Ascending aorta (tissue), 2 donors: ENCODE measurements at regions not wholly inside any gene's neighbourhood (a gene's known extent, or its start where the extent isn't known, plus 50 kb on each side); places are given as distances from the start of the nearest gene placed in this dataset.

Experiments
- DNase-seq, 2 donors: peaks; one replicate each; pipeline ENCODE4 v3.0.0-alpha.2; 2019; ENCODE audit warnings: low spot score in 2 of 2
- H3K27ac ChIP-seq, 2 donors: fragments of 200-600 bp; sonication (generic); one replicate each; pipeline ENCODE4 v1.5.1; 2016 to 2017; ENCODE audit warnings: mild to moderate bottlenecking in 1 of 2
- H3K27me3 ChIP-seq: fragments of 200-600 bp; sonication (generic); one replicate; pipeline ENCODE4 v1.5.1; 2017
- H3K36me3 ChIP-seq, 2 donors: fragments of 200-600 bp; sonication (generic); one replicate each; pipeline ENCODE4 v1.5.1; 2016
- H3K4me1 ChIP-seq, 2 donors: fragments of 200-600 bp; sonication (generic); one replicate each; pipeline ENCODE4 v1.5.1; 2016 to 2017; ENCODE audit warnings: mild to moderate bottlenecking in 1 of 2
- H3K4me3 ChIP-seq, 2 donors: fragments of 200-600 bp; sonication (generic); one replicate each; pipeline ENCODE4 v1.5.1; 2016 to 2017; ENCODE audit warnings: mild to moderate bottlenecking in 1 of 2
- H3K9me3 ChIP-seq, 2 donors: fragments of 200-600 bp; sonication (generic); one replicate each; pipeline ENCODE4 v1.5.1; 2016
- intact Hi-C: fragments of 100-400 bp; cut with DNase I; formaldehyde crosslinking; loops from one replicate; pipeline ENCODE4 v1.15.1; 2023
- TF ChIP-seq, protein P1 (sequence below), 3 experiments: fragments of 200-600 bp in 2 of 3; fragments of 450-650 bp in 1 of 3; sonication (generic) in 2 of 3; IDR thresholded peaks; one replicate each; pipeline ENCODE4 v1.5.1; 2016 to 2019; ENCODE audit warnings: antibody characterized with exemption in 3 of 3, mild to moderate bottlenecking in 1 of 3, moderate library complexity in 1 of 3

- no peaks in the 10 kb centered on the region for H3K4me1 ChIP-seq
- TF ChIP-seq, protein P1, sequence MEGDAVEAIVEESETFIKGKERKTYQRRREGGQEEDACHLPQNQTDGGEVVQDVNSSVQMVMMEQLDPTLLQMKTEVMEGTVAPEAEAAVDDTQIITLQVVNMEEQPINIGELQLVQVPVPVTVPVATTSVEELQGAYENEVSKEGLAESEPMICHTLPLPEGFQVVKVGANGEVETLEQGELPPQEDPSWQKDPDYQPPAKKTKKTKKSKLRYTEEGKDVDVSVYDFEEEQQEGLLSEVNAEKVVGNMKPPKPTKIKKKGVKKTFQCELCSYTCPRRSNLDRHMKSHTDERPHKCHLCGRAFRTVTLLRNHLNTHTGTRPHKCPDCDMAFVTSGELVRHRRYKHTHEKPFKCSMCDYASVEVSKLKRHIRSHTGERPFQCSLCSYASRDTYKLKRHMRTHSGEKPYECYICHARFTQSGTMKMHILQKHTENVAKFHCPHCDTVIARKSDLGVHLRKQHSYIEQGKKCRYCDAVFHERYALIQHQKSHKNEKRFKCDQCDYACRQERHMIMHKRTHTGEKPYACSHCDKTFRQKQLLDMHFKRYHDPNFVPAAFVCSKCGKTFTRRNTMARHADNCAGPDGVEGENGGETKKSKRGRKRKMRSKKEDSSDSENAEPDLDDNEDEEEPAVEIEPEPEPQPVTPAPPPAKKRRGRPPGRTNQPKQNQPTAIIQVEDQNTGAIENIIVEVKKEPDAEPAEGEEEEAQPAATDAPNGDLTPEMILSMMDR (IDR thresholded peaks at IDR 0.05): no peak
- no peaks in the 10 kb centered on the region for H3K36me3 ChIP-seq
- no peak for DNase-seq
- H3K9me3 ChIP-seq: peaks cover 0 to 18% of the 10 kb centered on the region in 2 donors
- intact Hi-C loops: no loop called here
- no peaks in the 10 kb centered on the region for H3K27me3 ChIP-seq
- no peak overlapping the region for H3K27ac ChIP-seq
- H3K4me3 ChIP-seq: no peak overlapping the region
Observed at GRCh38 chr18:56358608-56359280, 279.6 kb downstream of the TXNL1 start.

DNA sequence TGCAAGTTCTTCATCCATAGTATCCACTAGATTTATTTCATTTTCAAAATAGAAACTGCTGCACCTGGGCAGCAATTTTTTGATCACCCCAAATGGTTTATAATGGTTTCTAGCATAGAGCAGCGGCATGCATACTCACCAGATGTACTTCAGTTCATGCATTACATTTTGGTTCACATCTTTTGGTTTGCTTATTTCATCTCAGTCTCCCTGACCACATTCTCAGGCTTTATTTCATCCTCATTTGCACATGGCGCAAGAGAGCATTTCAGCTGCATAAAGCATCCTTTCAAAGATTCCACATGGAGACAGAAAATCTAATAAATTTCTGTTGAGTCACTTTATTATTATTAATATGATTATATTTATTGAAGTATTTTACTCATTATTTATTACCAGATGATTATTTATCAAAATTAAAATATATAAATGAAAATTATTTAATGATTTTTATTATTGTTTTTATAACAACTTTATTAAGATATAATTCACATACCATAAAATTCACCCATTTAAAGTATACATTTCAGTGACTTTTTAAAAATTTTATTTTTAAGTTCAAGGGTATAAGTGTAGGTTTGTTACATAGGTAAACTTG is 284.6 kb downstream of the TXNL1 start:
- Histone ChIP-seq H3K36me3 (no peaks in the 10 kb centered on the region), H3K27me3 (no peaks in the 10 kb centered on the region), H3K4me3 (no peak overlapping the region), H3K4me1 (no peaks in the 10 kb centered on the region), H3K9me3 (no peaks in the 10 kb centered on the region), H3K27ac (no peak overlapping the region)
- intact Hi-C loops: no loop called here
- TF ChIP-seq, protein P1 (IDR thresholded peaks at IDR 0.05): no peak
- no peak for DNase-seq

DNA sequence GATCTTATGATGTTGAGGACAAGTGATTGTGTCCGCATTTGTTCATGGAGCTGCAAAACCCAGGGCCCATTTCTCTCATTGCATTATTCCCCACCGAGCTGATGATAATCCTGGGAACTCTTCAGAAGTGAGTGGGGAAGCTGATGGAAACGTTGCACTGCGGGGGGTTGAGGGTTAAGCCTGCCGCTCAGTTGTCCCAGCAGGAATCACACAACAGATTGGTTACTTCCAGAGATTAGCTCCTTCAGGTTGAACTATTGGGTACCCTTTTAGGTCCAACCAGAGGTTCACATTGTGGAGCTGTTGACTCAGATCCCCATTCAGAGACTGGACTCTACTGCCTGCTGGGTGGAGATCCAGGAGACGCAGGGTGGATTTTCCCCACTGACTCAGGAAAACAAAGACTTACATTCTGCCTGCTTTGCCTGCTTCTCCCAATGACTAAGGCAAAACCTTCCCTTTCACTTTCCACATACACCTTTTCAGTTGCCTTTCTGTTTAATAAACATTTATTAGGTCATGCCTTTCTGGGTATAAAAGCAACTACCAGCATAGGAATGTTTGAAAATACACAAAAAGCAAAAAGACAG is 286.4 kb downstream of the TXNL1 start:
- DNase-seq: no peak
- TF ChIP-seq, protein P1 (IDR thresholded peaks at IDR 0.05): no peak
- no peak overlapping the region for H3K27ac ChIP-seq
- intact Hi-C loops: no loop called here
- no peak overlapping the region for H3K4me3 ChIP-seq
- no peaks in the 10 kb centered on the region for H3K9me3 ChIP-seq
- H3K36me3 ChIP-seq: no peaks in the 10 kb centered on the region
- H3K4me1 ChIP-seq: no peaks in the 10 kb centered on the region
- H3K27me3 ChIP-seq: no peaks in the 10 kb centered on the region

DNA sequence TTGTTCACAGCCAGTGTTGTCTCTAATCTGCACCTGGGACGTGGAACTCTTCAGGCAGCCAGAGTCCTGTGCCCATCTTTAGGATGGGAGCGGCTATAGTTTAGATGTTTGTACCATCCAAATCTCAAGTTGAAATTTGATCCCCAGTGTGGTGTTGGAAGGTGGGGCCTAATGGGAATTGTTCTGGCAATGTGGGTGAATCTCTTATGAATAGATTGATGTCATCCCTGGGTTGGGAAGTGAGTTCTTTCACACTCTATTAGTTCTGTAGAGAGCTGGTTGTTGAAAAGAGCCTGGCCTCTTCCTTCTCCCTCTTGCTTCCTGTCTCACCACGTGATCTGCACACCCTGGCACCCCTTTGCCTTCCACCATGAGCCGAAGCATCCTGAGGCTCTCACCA is 300.9 kb downstream of the TXNL1 start:
- no peak for DNase-seq
- Histone ChIP-seq H3K27me3 (no peaks in the 10 kb centered on the region), H3K27ac (no peak overlapping the region), H3K36me3 (no peaks in the 10 kb centered on the region), H3K4me1 (no peaks in the 10 kb centered on the region), H3K4me3 (no peak overlapping the region), H3K9me3 (no peaks in the 10 kb centered on the region)
- TF ChIP-seq, protein P1 (IDR thresholded peaks at IDR 0.05): no peak
- intact Hi-C loops: no loop called here

DNA sequence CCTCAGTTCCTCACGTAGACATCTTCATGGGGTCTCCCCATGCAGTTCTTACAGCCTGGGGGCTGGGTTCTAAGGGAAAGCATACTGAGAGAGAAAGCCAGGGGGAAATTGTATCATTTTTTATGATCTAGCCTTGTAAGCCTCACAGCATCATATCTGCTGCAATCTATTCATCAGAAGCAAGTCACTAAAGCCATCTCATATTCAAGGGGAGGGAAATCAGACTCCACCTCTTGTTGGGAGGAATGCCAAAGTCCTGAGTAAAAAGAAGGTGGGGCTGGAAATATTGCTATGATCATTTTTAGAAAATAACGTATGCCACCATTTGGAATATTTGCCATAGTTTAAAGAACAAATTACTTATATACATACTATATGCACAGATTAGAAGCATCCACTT is 304.6 kb downstream of the TXNL1 start:
- DNase-seq: no peak
- Histone ChIP-seq H3K27me3 (no peaks in the 10 kb centered on the region), H3K27ac (no peak overlapping the region), H3K4me3 (no peak overlapping the region), H3K4me1 (peaks cover 0 to 3% of the 10 kb centered on the region in 2 donors), H3K36me3 (no peaks in the 10 kb centered on the region), H3K9me3 (no peaks in the 10 kb centered on the region)
- TF ChIP-seq, protein P1 (IDR thresholded peaks at IDR 0.05): no peak
- intact Hi-C loops: no loop called here
